Suprapubic skin (tissue), 4 donors: ENCODE measurements at regions not wholly inside any gene's neighbourhood (a gene's known extent, or its start where the extent isn't known, plus 50 kb on each side); places are given as distances from the start of the nearest gene placed in this dataset.

Experiments used
- CTCF ChIP-seq, 2 donors: fragments of 200-600 bp in 1 of 2; fragments of 450-650 bp in 1 of 2; sonication (generic) in 1 of 2; IDR thresholded peaks; one replicate each; pipeline ENCODE4 v1.5.1; 2016 to 2019; ENCODE audit warnings: antibody characterized with exemption in 2 of 2, mild to moderate bottlenecking in 1 of 2, moderate library complexity in 1 of 2
- EP300 ChIP-seq: sonication (generic); formaldehyde crosslinking; IDR thresholded peaks from one replicate; pipeline ENCODE4 v1.6.1; 2017; ENCODE audit warnings: antibody characterized with exemption
- POLR2A ChIP-seq, 2 donors: fragments of 450-650 bp; IDR thresholded peaks; one replicate each; pipeline ENCODE4 v1.6.1; 2017; ENCODE audit warnings: antibody characterized with exemption in 2 of 2, mild to moderate bottlenecking in 2 of 2, moderate library complexity in 2 of 2
- POLR2AphosphoS5 ChIP-seq, 3 donors: sonication (generic); formaldehyde crosslinking; IDR thresholded peaks; one replicate each; pipeline ENCODE4 v1.6.1; 2017; ENCODE audit warnings: antibody characterized with exemption in 3 of 3

GRCh38 chr5:96072791-96073165 is 111.1 kb upstream of the ELL2 start:
- TF ChIP-seq CTCF (IDR thresholded peaks at IDR 0.05), result no peak
- TF ChIP-seq POLR2A (IDR thresholded peaks at IDR 0.05), result no peak
- TF ChIP-seq EP300, result no peak
- TF ChIP-seq POLR2AphosphoS5 (IDR thresholded peaks at IDR 0.05), result no peak
